Duodenal mucosa (tissue), 2 donors: ENCODE measurements at regions not wholly inside any gene's neighbourhood (a gene's known extent, or its start where the extent isn't known, plus 50 kb on each side); places are given as distances from the start of the nearest gene placed in this dataset.

ENCODE experiments used
- H3K27ac ChIP-seq: one replicate; pipeline ENCODE4 v1.7.0; 2013; ENCODE audit warnings: low read depth, low read length
- H3K27me3 ChIP-seq, 2 donors: one replicate each; pipeline ENCODE4 v1.7.0; 2013; ENCODE audit warnings: low read length in 2 of 2, control low read depth in 1 of 2; ENCODE audit not compliant: insufficient read depth in 2 of 2, control insufficient read depth in 1 of 2
- H3K36me3 ChIP-seq, 2 donors: one replicate each; pipeline ENCODE4 v1.7.0; 2013; ENCODE audit warnings: low read length in 2 of 2, control low read depth in 1 of 2; ENCODE audit not compliant: insufficient read depth in 2 of 2, control insufficient read depth in 1 of 2
- H3K4me1 ChIP-seq, 2 donors: one replicate each; pipeline ENCODE4 v1.7.0; 2013; ENCODE audit warnings: low read length in 2 of 2, control low read depth in 1 of 2; ENCODE audit not compliant: insufficient read depth in 2 of 2, control insufficient read depth in 1 of 2
- H3K4me3 ChIP-seq, 2 donors: one replicate each; pipeline ENCODE4 v1.7.0; 2013; ENCODE audit warnings: low read length in 2 of 2, low read depth in 1 of 2
- H3K9ac ChIP-seq, 2 donors: one replicate each; pipeline ENCODE4 v1.7.0; 2013; ENCODE audit warnings: low read length in 2 of 2, low read depth in 1 of 2
- H3K9me3 ChIP-seq, 2 donors: one replicate each; pipeline ENCODE4 v1.7.0; 2013; ENCODE audit warnings: low read length in 2 of 2, control low read depth in 1 of 2; ENCODE audit not compliant: control insufficient read depth in 1 of 2

GRCh38 chr18:40032076-40032475, 1923.0 kb upstream of the PIK3C3 start:
- H3K4me1 ChIP-seq: no peaks in the 10 kb centered on the region
- no peak overlapping the region for H3K9ac ChIP-seq
- H3K36me3 ChIP-seq: no peaks in the 10 kb centered on the region
- no peaks in the 10 kb centered on the region for H3K27me3 ChIP-seq
- no peak overlapping the region for H3K4me3 ChIP-seq
- no peak overlapping the region for H3K27ac ChIP-seq
- no peaks in the 10 kb centered on the region for H3K9me3 ChIP-seq

- H3K4me3 ChIP-seq: no peak overlapping the region
- no peak overlapping the region for H3K9ac ChIP-seq
- H3K27ac ChIP-seq: no peak overlapping the region
- no peaks in the 10 kb centered on the region for H3K27me3 ChIP-seq
- H3K9me3 ChIP-seq: no peaks in the 10 kb centered on the region
- no peaks in the 10 kb centered on the region for H3K4me1 ChIP-seq
- H3K36me3 ChIP-seq: no peaks in the 10 kb centered on the region
Observed at GRCh38 chr18:40031435-40031834, 1923.6 kb upstream of the PIK3C3 start.

- no peak overlapping the region for H3K27ac ChIP-seq
- H3K4me3 ChIP-seq: no peak overlapping the region
- no peak overlapping the region for H3K9ac ChIP-seq
- H3K27me3 ChIP-seq: no peaks in the 10 kb centered on the region
- no peaks in the 10 kb centered on the region for H3K4me1 ChIP-seq
- H3K36me3 ChIP-seq: no peaks in the 10 kb centered on the region
- H3K9me3 ChIP-seq: no peaks in the 10 kb centered on the region
Observed at GRCh38 chr18:40019797-40020392, 1935.1 kb upstream of the PIK3C3 start.

- no peaks in the 10 kb centered on the region for H3K9me3 ChIP-seq
- no peaks in the 10 kb centered on the region for H3K27me3 ChIP-seq
- H3K4me1 ChIP-seq: no peaks in the 10 kb centered on the region
- no peak overlapping the region for H3K9ac ChIP-seq
- H3K4me3 ChIP-seq: no peak overlapping the region
- H3K36me3 ChIP-seq: no peaks in the 10 kb centered on the region
- H3K27ac ChIP-seq: no peak overlapping the region
Observed at GRCh38 chr18:40018266-40018665, 1936.8 kb upstream of the PIK3C3 start.

GRCh38 chr18:40017021-40017420, 1938.0 kb upstream of the PIK3C3 start:
- no peaks in the 10 kb centered on the region for H3K27me3 ChIP-seq
- H3K4me3 ChIP-seq: no peak overlapping the region
- no peak overlapping the region for H3K9ac ChIP-seq
- H3K27ac ChIP-seq: no peak overlapping the region
- no peaks in the 10 kb centered on the region for H3K36me3 ChIP-seq
- no peaks in the 10 kb centered on the region for H3K9me3 ChIP-seq
- H3K4me1 ChIP-seq: no peaks in the 10 kb centered on the region

- no peaks in the 10 kb centered on the region for H3K9me3 ChIP-seq
- no peaks in the 10 kb centered on the region for H3K4me1 ChIP-seq
- H3K4me3 ChIP-seq: no peak overlapping the region
- no peaks in the 10 kb centered on the region for H3K27me3 ChIP-seq
- H3K9ac ChIP-seq: no peak overlapping the region
- H3K27ac ChIP-seq: no peak overlapping the region
- H3K36me3 ChIP-seq: no peaks in the 10 kb centered on the region
Observed at GRCh38 chr18:40016405-40016804, 1938.6 kb upstream of the PIK3C3 start.

- H3K4me1 ChIP-seq: no peaks in the 10 kb centered on the region
- H3K36me3 ChIP-seq: no peaks in the 10 kb centered on the region
- H3K9ac ChIP-seq: no peak overlapping the region
- no peak overlapping the region for H3K4me3 ChIP-seq
- no peaks in the 10 kb centered on the region for H3K9me3 ChIP-seq
- no peaks in the 10 kb centered on the region for H3K27me3 ChIP-seq
- H3K27ac ChIP-seq: no peak overlapping the region
Observed at GRCh38 chr18:40013001-40013609, 1941.9 kb upstream of the PIK3C3 start.

- no peaks in the 10 kb centered on the region for H3K9me3 ChIP-seq
- H3K4me1 ChIP-seq: no peaks in the 10 kb centered on the region
- no peaks in the 10 kb centered on the region for H3K27me3 ChIP-seq
- no peak overlapping the region for H3K4me3 ChIP-seq
- H3K9ac ChIP-seq: no peak overlapping the region
- H3K36me3 ChIP-seq: no peaks in the 10 kb centered on the region
- H3K27ac ChIP-seq: no peak overlapping the region
Observed at GRCh38 chr18:40011201-40011600, 1943.8 kb upstream of the PIK3C3 start.

- Histone ChIP-seq H3K36me3 (no peaks in the 10 kb centered on the region), H3K4me3 (no peak overlapping the region), H3K4me1 (no peaks in the 10 kb centered on the region)
Observed at GRCh38 chr18:40006634-40007033, 1948.4 kb upstream of the PIK3C3 start.

GRCh38 chr18:40004246-40004645, 1950.8 kb upstream of the PIK3C3 start:
- Histone ChIP-seq H3K27me3 (no peaks in the 10 kb centered on the region), H3K27ac (no peak overlapping the region), H3K4me3 (no peak overlapping the region), H3K9ac (no peak overlapping the region), H3K4me1 (no peaks in the 10 kb centered on the region), H3K36me3 (no peaks in the 10 kb centered on the region), H3K9me3 (no peaks in the 10 kb centered on the region)

More at GRCh38 chr18:40006634-40007033, 1948.4 kb upstream of the PIK3C3 start:
- H3K27ac ChIP-seq: no peak overlapping the region
- H3K27me3 ChIP-seq: no peaks in the 10 kb centered on the region
- no peaks in the 10 kb centered on the region for H3K9me3 ChIP-seq
- no peak overlapping the region for H3K9ac ChIP-seq
